Endothelial cell of umbilical vein (primary cell): ENCODE measurements at regions not wholly inside any gene's neighbourhood (a gene's known extent, or its start where the extent isn't known, plus 50 kb on each side); places are given as distances from the start of the nearest gene placed in this dataset.
"Not testable (repeated sequence)": the region's sequence is repeated elsewhere in the genome, so short reads cannot be mapped to it uniquely, and the experiment has no call there.

ENCODE experiments used
- BruUV-seq: library from RNA; stranded (reverse); fragments of 400-500 nt; replicated peaks from 2 replicates; lab custom pipeline; 2021; lab: Mats Ljungman, UMichigan
- CTCF ChIA-PET: fragments of 300-600, 350-600 bp; sonication (Branson Sonifier 250); formaldehyde crosslinking; loops from one replicate; lab custom pipeline; 2021; ENCODE audit warnings: antibody characterized with exemption, inconsistent platforms; lab: Charles Lee
- POLR2A ChIA-PET: fragments of 300-600, 350-600 bp; sonication (Branson Sonifier 250); formaldehyde crosslinking; loops from one replicate; lab custom pipeline; 2021; ENCODE audit warnings: antibody characterized with exemption, inconsistent platforms; lab: Charles Lee
- DNase-seq: peaks from one replicate; pipeline ENCODE4 v3.0.0-alpha.2; 2011; ENCODE audit warnings: low read depth, low spot score
- FAIRE-seq: peaks from 2 replicates; lab custom pipeline; 2011; peaks lifted over from hg19 to GRCh38; lab: Jason Lieb, UNC
- H2AFZ ChIP-seq: 2 replicates; pipeline ENCODE4 v1.6.0; 2012; ENCODE audit warnings: low read depth, low read length, control low read depth, inconsistent platforms
- H3K27ac ChIP-seq: 2 replicates; pipeline ENCODE4 v1.5.1; 2011; ENCODE audit warnings: low read depth, mild to moderate bottlenecking, control low read depth, low read length, moderate library complexity; ENCODE audit not compliant: insufficient read depth
- H3K27me3 ChIP-seq, 2 experiments: 2 replicates each; pipeline versions ENCODE4 v1.6.0 to v1.6.1; 2011; ENCODE audit warnings: low read length in 2 of 2, mixed read lengths in 1 of 2; ENCODE audit not compliant: control insufficient read depth in 2 of 2, insufficient read depth in 2 of 2
- H3K36me3 ChIP-seq, 2 experiments: 2 replicates in 1 of 2; 3 replicates in 1 of 2; pipeline ENCODE4 v1.5.1; 2011; ENCODE audit warnings: low read length in 2 of 2, mild to moderate bottlenecking in 1 of 2, moderate library complexity in 1 of 2; ENCODE audit not compliant: control insufficient read depth in 2 of 2, insufficient read depth in 2 of 2; ENCODE audit errors: extremely low read depth in 1 of 2
- H3K4me1 ChIP-seq: 3 replicates; pipeline ENCODE4 v1.5.1; 2011; ENCODE audit warnings: mild to moderate bottlenecking, low read length; ENCODE audit not compliant: control insufficient read depth, insufficient read depth; ENCODE audit errors: extremely low read depth
- H3K4me2 ChIP-seq: 2 replicates; pipeline ENCODE4 v1.6.1; 2011; ENCODE audit warnings: low read length, control low read depth, mixed read lengths; ENCODE audit not compliant: insufficient read depth
- H3K4me3 ChIP-seq, 3 experiments: fragments of 200-600 bp in 1 of 3; sonication (generic), shearing (Covaris generic) in 1 of 3; replicated peaks in 1 of 3; 2 replicates each; pipeline ENCODE4 v1.5.1; 2011 to 2016; ENCODE audit warnings: control low read depth in 3 of 3, low read length in 3 of 3, mild to moderate bottlenecking in 2 of 3, inconsistent platforms in 1 of 3, low read depth in 1 of 3, moderate library complexity in 1 of 3; ENCODE audit not compliant: insufficient read depth in 1 of 3
- H3K79me2 ChIP-seq: 2 replicates; pipeline ENCODE4 v1.6.0; 2012; ENCODE audit warnings: low read length, inconsistent platforms; ENCODE audit not compliant: control insufficient read depth, insufficient read depth
- H3K9ac ChIP-seq: replicated peaks from 2 replicates; pipeline ENCODE3; 2011; ENCODE audit warnings: low read length, control low read depth; ENCODE audit not compliant: insufficient read depth; ENCODE audit errors: extremely low read depth
- H3K9me1 ChIP-seq: replicated peaks from 3 replicates; pipeline ENCODE4 v1.6.0; 2011; ENCODE audit warnings: mild to moderate bottlenecking, low read length; ENCODE audit not compliant: control insufficient read depth, insufficient read depth; ENCODE audit errors: extremely low read depth
- H3K9me3 ChIP-seq: replicated peaks from 2 replicates; pipeline ENCODE4 v1.5.1; 2012; ENCODE audit warnings: low read length, inconsistent platforms; ENCODE audit not compliant: control insufficient read depth, insufficient read depth
- H4K20me1 ChIP-seq: replicated peaks from 2 replicates; pipeline ENCODE3; 2011; ENCODE audit warnings: mild to moderate bottlenecking, low read length; ENCODE audit not compliant: control insufficient read depth, insufficient read depth; ENCODE audit errors: extremely low read depth
- CTCF ChIP-seq, 2 donors: IDR thresholded peaks; 1 replicate in 1 of 2; 2 replicates in 1 of 2; pipeline ENCODE4 v1.5.1; 2011; ENCODE audit warnings: low read length in 2 of 2, mild to moderate bottlenecking in 2 of 2, moderate library complexity in 2 of 2, control low read depth in 1 of 2, inconsistent platforms in 1 of 2, low read depth in 1 of 2; ENCODE audit not compliant: insufficient read depth in 1 of 2; ENCODE audit errors: extremely low read depth in 1 of 2
- EZH2 ChIP-seq: IDR thresholded peaks from 2 replicates; pipeline ENCODE4 v1.6.1; 2012; ENCODE audit warnings: borderline replicate concordance, low read depth, mild to moderate bottlenecking, moderate library complexity, low read length, inconsistent platforms; ENCODE audit not compliant: severe bottlenecking
- FOS ChIP-seq: IDR thresholded peaks from 2 replicates; pipeline ENCODE4 v1.6.1; 2011; ENCODE audit warnings: mild to moderate bottlenecking, low read length, moderate library complexity, borderline replicate concordance; ENCODE audit not compliant: insufficient read depth
- GATA2 ChIP-seq: IDR thresholded peaks from 2 replicates; pipeline ENCODE4 v1.7.0; 2011; ENCODE audit warnings: low read depth, mild to moderate bottlenecking, moderate library complexity, mixed read lengths, low read length; ENCODE audit not compliant: insufficient read length, insufficient read depth
- JUN ChIP-seq: IDR thresholded peaks from 2 replicates; pipeline ENCODE4 v1.6.1; 2011; ENCODE audit warnings: borderline replicate concordance, low read depth; ENCODE audit not compliant: insufficient read length, insufficient read depth
- MYC ChIP-seq: IDR thresholded peaks from one replicate; pipeline ENCODE4 v1.6.1; 2011; ENCODE audit warnings: mild to moderate bottlenecking, low read depth, low read length
- POLR2A ChIP-seq: IDR thresholded peaks from 2 replicates; pipeline ENCODE4 v1.6.1; 2012; ENCODE audit warnings: low read depth, mild to moderate bottlenecking, control low read depth, low read length
- POLR2AphosphoS5 ChIP-seq: IDR thresholded peaks from 2 replicates; pipeline ENCODE4 v1.6.1; 2012; ENCODE audit warnings: low read depth, mild to moderate bottlenecking, control low read depth, low read length, moderate library complexity; ENCODE audit not compliant: insufficient read depth
- dilution Hi-C: fragments of 300-500 bp; cut with MboI; formaldehyde crosslinking; loops from one replicate; pipeline ENCODE4 v1.15.0; 2019; ENCODE audit warnings: low sequenced_read_pairs; ENCODE audit not compliant: extremely low pct_ligation_motif_present
- intact Hi-C: fragments of 100-400 bp; cut with micrococcal nuclease; formaldehyde crosslinking; loops from one replicate; pipeline ENCODE4 v1.10.0; 2022
- TF ChIP-seq, protein P1 (sequence below): IDR thresholded peaks from 2 replicates; pipeline ENCODE4 v1.6.1; 2011; ENCODE audit not compliant: insufficient read depth, insufficient read length

GRCh38 chr14:30069536-30069935 is 141.9 kb upstream of the PRKD1 start:
- Histone ChIP-seq H3K9ac (no peak overlapping the region), H3K4me3 (no peak overlapping the region), H3K27me3 (no peaks in the 10 kb centered on the region), H2AFZ (no peak overlapping the region), H3K4me1 (no peaks in the 10 kb centered on the region), H3K36me3 (no peaks in the 10 kb centered on the region), H3K27ac (no peak overlapping the region), H4K20me1 (no peaks in the 10 kb centered on the region), H3K79me2 (no peaks in the 10 kb centered on the region), H3K9me3 (no peaks in the 10 kb centered on the region), H3K9me1 (no peaks in the 10 kb centered on the region), H3K4me2 (no peak overlapping the region)
- POLR2A ChIA-PET, result no interaction called here
- TF ChIP-seq POLR2A (no peak), EZH2 (no peak), MYC (no peak), JUN (no peak), POLR2AphosphoS5 (no peak), GATA2 (no peak), FOS (no peak), CTCF (IDR thresholded peaks at IDR 0.05; ENCODE audit: extremely low read depth in 1 of 2, insufficient read depth in 1 of 2, low read depth in 1 of 2, low read length in 2 of 2) (no peak)
- TF ChIP-seq, protein P1, sequence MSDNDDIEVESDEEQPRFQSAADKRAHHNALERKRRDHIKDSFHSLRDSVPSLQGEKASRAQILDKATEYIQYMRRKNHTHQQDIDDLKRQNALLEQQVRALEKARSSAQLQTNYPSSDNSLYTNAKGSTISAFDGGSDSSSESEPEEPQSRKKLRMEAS, result no peak
- FAIRE-seq (no peak), DNase-seq (no peak)
- BruUV-seq, result no TSS peak
- CTCF ChIA-PET, result no interaction called here
- intact Hi-C loops, result no loop called here
- dilution Hi-C loops, result no loop called here

DNA sequence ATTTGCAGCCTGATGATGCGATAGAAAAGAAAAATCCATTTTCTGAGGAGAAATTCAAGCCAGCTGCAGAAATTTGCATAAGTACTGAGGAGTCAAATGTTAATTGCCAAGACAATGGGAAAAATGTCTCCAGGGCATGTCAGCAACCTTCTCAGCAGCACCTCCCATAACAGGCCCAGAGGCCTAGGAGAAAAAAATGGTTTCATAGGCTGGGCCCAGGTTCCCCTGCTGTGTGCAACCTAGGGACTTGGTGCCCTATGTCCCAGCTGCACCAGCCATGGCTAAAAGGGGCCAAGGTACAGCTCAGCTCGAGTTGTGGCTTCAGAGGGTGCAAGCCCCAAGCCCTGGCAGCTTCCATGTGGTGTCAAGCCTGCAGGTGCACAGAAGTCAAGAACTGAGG is 144.8 kb upstream of the PRKD1 start:
- BruUV-seq, H3K9me1 ChIP-seq, H3K4me1 ChIP-seq, DNase-seq, H3K79me2 ChIP-seq, H3K9ac ChIP-seq, H3K36me3 ChIP-seq, POLR2A ChIA-PET, intact Hi-C loops, H3K4me3 ChIP-seq, H3K4me2 ChIP-seq, H3K27me3 ChIP-seq, FAIRE-seq, H3K27ac ChIP-seq, H4K20me1 ChIP-seq, dilution Hi-C loops, H2AFZ ChIP-seq, H3K9me3 ChIP-seq, CTCF ChIA-PET: not testable (repeated sequence)
